IPS-18c (cell line): ENCODE measurements at regions not wholly inside any gene's neighbourhood (a gene's known extent, or its start where the extent isn't known, plus 50 kb on each side); places are given as distances from the start of the nearest gene placed in this dataset.

ENCODE experiments used
- H3K4me3 ChIP-seq: 2 replicates; pipeline ENCODE4 v1.7.0; 2013; ENCODE audit warnings: low read depth, mild to moderate bottlenecking, low read length, moderate library complexity; ENCODE audit not compliant: insufficient read depth
- H3K9me3 ChIP-seq: one replicate; pipeline ENCODE4 v1.6.1; 2013; ENCODE audit warnings: mild to moderate bottlenecking, low read length, moderate library complexity; ENCODE audit not compliant: control insufficient read depth, insufficient read depth

- no peak overlapping the region for H3K4me3 ChIP-seq
- H3K9me3 ChIP-seq: no peaks in the 10 kb centered on the region
These were observed 488.3 kb downstream of the ANKRD50 start for GRCh38 chr4:124224256-124224655.

GRCh38 chr4:124227981-124228380, 484.6 kb downstream of the ANKRD50 start:
- Histone ChIP-seq H3K4me3 (no peak overlapping the region), H3K9me3 (no peaks in the 10 kb centered on the region)

GRCh38 chr4:124230268-124230667, 482.3 kb downstream of the ANKRD50 start:
- Histone ChIP-seq H3K9me3 (no peaks in the 10 kb centered on the region), H3K4me3 (no peak overlapping the region)

GRCh38 chr4:124234771-124235170, 477.8 kb downstream of the ANKRD50 start:
- Histone ChIP-seq H3K9me3 (no peaks in the 10 kb centered on the region), H3K4me3 (no peak overlapping the region)

GRCh38 chr4:124243671-124244366, 468.7 kb downstream of the ANKRD50 start:
- Histone ChIP-seq H3K9me3 (no peaks in the 10 kb centered on the region), H3K4me3 (no peak overlapping the region)

GRCh38 chr4:124253080-124253479, 459.5 kb downstream of the ANKRD50 start:
- Histone ChIP-seq H3K9me3 (no peaks in the 10 kb centered on the region), H3K4me3 (no peak overlapping the region)

GRCh38 chr4:124262211-124263179, 450.0 kb downstream of the ANKRD50 start:
- Histone ChIP-seq H3K4me3 (no peak overlapping the region), H3K9me3 (no peaks in the 10 kb centered on the region)

- Histone ChIP-seq H3K4me3 (no peak overlapping the region), H3K9me3 (no peaks in the 10 kb centered on the region)
These were observed 446.8 kb downstream of the ANKRD50 start for GRCh38 chr4:124265701-124266100.

- Histone ChIP-seq H3K9me3 (no peaks in the 10 kb centered on the region), H3K4me3 (no peak overlapping the region)
These were observed 445.8 kb downstream of the ANKRD50 start for GRCh38 chr4:124266721-124267120.

- Histone ChIP-seq H3K9me3 (no peaks in the 10 kb centered on the region), H3K4me3 (no peak overlapping the region)
These were observed 436.1 kb downstream of the ANKRD50 start for GRCh38 chr4:124276461-124276860.

GRCh38 chr4:124277691-124278090, 434.8 kb downstream of the ANKRD50 start:
- no peak overlapping the region for H3K4me3 ChIP-seq
- no peaks in the 10 kb centered on the region for H3K9me3 ChIP-seq

- H3K4me3 ChIP-seq: no peak overlapping the region
- no peaks in the 10 kb centered on the region for H3K9me3 ChIP-seq
These were observed 434.1 kb downstream of the ANKRD50 start for GRCh38 chr4:124278477-124278876.

GRCh38 chr4:124279741-124280140, 432.8 kb downstream of the ANKRD50 start:
- Histone ChIP-seq H3K9me3 (no peaks in the 10 kb centered on the region), H3K4me3 (no peak overlapping the region)

GRCh38 chr4:124282301-124282898, 430.1 kb downstream of the ANKRD50 start:
- no peaks in the 10 kb centered on the region for H3K9me3 ChIP-seq
- H3K4me3 ChIP-seq: no peak overlapping the region

GRCh38 chr4:124288706-124289486, 423.6 kb downstream of the ANKRD50 start:
- Histone ChIP-seq H3K9me3 (no peaks in the 10 kb centered on the region), H3K4me3 (no peak overlapping the region)

GRCh38 chr4:124290678-124291077, 421.9 kb downstream of the ANKRD50 start:
- no peak overlapping the region for H3K4me3 ChIP-seq
- H3K9me3 ChIP-seq: no peaks in the 10 kb centered on the region

GRCh38 chr4:124295413-124295812, 417.1 kb downstream of the ANKRD50 start:
- H3K4me3 ChIP-seq: no peak overlapping the region
- H3K9me3 ChIP-seq: no peaks in the 10 kb centered on the region
